RWPE1 (cell line): ENCODE measurements at regions not wholly inside any gene's neighbourhood (a gene's known extent, or its start where the extent isn't known, plus 50 kb on each side); places are given as distances from the start of the nearest gene placed in this dataset.

ENCODE experiments used
- CTCF ChIA-PET: fragments of 350-600 bp; sonication (Branson Sonifier 250); formaldehyde crosslinking; extraction: SDS; loops from one replicate; lab custom pipeline; 2021; lab: Yijun Ruan, JAX
- POLR2A ChIA-PET: fragments of 400-600 bp; formaldehyde crosslinking; extraction: SDS; loops from one replicate; lab custom pipeline; 2020; ENCODE audit warnings: antibody characterized with exemption; ENCODE audit not compliant: low non-redundant PET; lab: Yijun Ruan, JAX
- DNase-seq: peaks from one replicate; pipeline ENCODE4 v3.0.0; 2012; ENCODE audit warnings: low spot score
- H3K27ac ChIP-seq: fragments of 450-650 bp; 2 replicates; pipeline ENCODE4 v1.5.1; 2017
- CTCF ChIP-seq: fragments of 450-650 bp; conservative IDR thresholded peaks from 2 replicates; pipeline ENCODE4 v1.5.1; 2017; ENCODE audit warnings: low read depth, mild to moderate bottlenecking

- peak overlapping the region; percentile 84 for H3K27ac ChIP-seq
- DNase-seq, result peak; percentile 38
- CTCF ChIA-PET, result interaction anchor here (0.9 kb wide), 1 partner anchor 369 kb away, joined by 3 read pairs; no protein-coding TSS in a partner anchor
- no peak for TF ChIP-seq CTCF
- POLR2A ChIA-PET, result no interaction called here
These were observed 140.9 kb upstream of the TP63 start for GRCh38 chr3:189490337-189490736.

DNA sequence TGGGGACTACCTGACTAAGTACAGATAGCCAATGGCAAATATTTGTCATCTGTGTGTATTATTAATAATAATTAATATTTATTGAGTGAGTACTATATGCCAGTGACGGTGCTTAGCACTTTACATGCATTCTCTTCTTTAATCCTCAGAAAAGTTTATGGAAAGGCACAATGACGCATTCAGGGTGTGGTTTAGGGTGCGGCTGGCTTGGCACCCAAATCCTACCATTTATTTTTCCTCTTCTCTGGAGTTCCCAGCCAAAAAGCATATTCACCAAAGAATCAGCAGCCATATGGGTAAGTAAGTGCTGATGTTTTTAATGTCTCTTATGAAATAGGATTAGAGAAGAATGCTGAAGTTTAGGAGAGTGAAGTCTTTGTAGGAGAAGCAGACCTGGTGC lies 140.4 kb upstream of the TP63 start:
- H3K27ac ChIP-seq, result peak overlapping the region; percentile 83
- ChIA-PET POLR2A (no interaction called here), CTCF (interaction anchor here (0.9 kb wide), 1 partner anchor 369 kb away, joined by 3 read pairs; no protein-coding TSS in a partner anchor)
- DNase-seq, result peak; percentile 42
- TF ChIP-seq CTCF, result no peak

GRCh38 chr3:189491831-189492230 lies 139.4 kb upstream of the TP63 start:
- POLR2A ChIA-PET, result no interaction called here
- CTCF ChIA-PET, result interaction anchor here (0.6 kb wide), 3 partner anchors 25 to 411 kb away, joined by 3 to 4 read pairs (median 3); no protein-coding TSS in a partner anchor
- H3K27ac ChIP-seq, result peak overlapping the region; percentile 83

GRCh38 chr3:189493271-189493670 lies 137.9 kb upstream of the TP63 start:
- ChIA-PET CTCF (no interaction called here), POLR2A (no interaction called here)
- no peak for TF ChIP-seq CTCF
- no peak for DNase-seq
- no peak overlapping the region for H3K27ac ChIP-seq

More at GRCh38 chr3:189491831-189492230, 139.4 kb upstream of the TP63 start:
- TF ChIP-seq CTCF, result no peak
- no peak for DNase-seq

- DNase-seq, result no peak
- H3K27ac ChIP-seq, result no peak overlapping the region
- ChIA-PET POLR2A (no interaction called here), CTCF (interaction anchor here (0.6 to 0.7 kb wide), 2 partner anchors 49 to 345 kb away, joined by 3 to 4 read pairs; no protein-coding TSS in a partner anchor)
- TF ChIP-seq CTCF, result no peak
These were observed 136.6 kb upstream of the TP63 start for GRCh38 chr3:189494632-189495031.

DNA sequence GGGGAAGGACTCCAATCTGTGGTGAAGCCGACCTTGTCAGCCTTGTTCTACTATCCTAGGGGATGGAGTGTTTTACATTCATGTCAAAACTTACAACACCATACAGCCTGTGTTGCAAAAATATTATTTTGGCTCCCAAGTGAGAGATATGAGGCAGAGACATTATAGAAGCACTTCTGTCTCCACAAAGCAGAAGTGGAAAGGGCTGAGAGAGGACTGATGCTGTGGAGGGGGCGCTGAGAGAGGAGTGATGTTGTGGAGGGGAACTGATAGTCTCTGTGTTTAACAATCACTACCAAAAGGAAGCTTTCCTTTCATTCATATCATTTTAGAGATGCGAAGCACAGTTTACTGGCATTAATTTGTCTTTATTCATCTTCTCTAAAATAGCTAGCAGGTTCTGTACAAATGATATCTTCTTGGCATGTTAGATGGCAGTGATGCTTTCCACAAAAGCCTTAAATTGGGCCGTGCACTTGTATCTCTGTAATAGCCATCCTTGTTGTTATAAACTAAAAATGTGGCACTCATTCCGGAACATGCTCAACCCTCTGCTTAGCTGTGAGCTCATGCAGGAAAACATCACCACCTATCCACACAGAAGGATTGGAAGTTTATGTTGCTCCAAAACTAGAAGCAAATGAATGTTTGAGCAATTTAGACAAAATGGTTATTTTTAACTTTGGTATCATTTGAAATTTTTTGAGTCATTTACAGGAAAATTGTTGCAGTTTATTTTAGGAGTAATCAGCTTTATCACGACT lies 134.6 kb upstream of the TP63 start:
- no peak for TF ChIP-seq CTCF
- CTCF ChIA-PET, result no interaction called here
- no peak overlapping the region for H3K27ac ChIP-seq
- POLR2A ChIA-PET, result no interaction called here
- DNase-seq, result no peak
